Prostate gland (tissue), 2 donors: ENCODE measurements at regions not wholly inside any gene's neighbourhood (a gene's known extent, or its start where the extent isn't known, plus 50 kb on each side); places are given as distances from the start of the nearest gene placed in this dataset.

ENCODE experiments used
- CTCF ChIP-seq, 4 experiments: fragments of 200-600 bp in 2 of 4; fragments of 450-650 bp in 2 of 4; sonication (generic) in 2 of 4; IDR thresholded peaks; 1 replicate in 3 of 4; 2 replicates in 1 of 4; pipeline ENCODE4 v1.5.1; 2016 to 2019; ENCODE audit warnings: antibody characterized with exemption in 4 of 4, mild to moderate bottlenecking in 2 of 4, moderate library complexity in 2 of 4
- POLR2A ChIP-seq: fragments of 450-650 bp; IDR thresholded peaks from one replicate; pipeline ENCODE4 v1.6.1; 2016; ENCODE audit warnings: antibody characterized with exemption, mild to moderate bottlenecking
- POLR2AphosphoS5 ChIP-seq: sonication (generic); formaldehyde crosslinking; IDR thresholded peaks from one replicate; pipeline ENCODE4 v1.6.1; 2017; ENCODE audit warnings: antibody characterized with exemption

- TF ChIP-seq POLR2A (no peak), POLR2AphosphoS5 (no peak), CTCF (IDR thresholded peaks at IDR 0.05) (no peak)
These were observed 862.7 kb upstream of the SEMA6D start for GRCh38 chr15:46854564-46854963.
